NCI-H345 (cell line): ENCODE measurements at regions not wholly inside any gene's neighbourhood (a gene's known extent, or its start where the extent isn't known, plus 50 kb on each side); places are given as distances from the start of the nearest gene placed in this dataset.
A peak's percentile ranks its signal among the peaks of the same experiment; 100 is the strongest.

ENCODE experiments used
- DNase-seq: peaks from one replicate; lab custom pipeline; 2025; lab: John Stamatoyannopoulos, UW

DNA sequence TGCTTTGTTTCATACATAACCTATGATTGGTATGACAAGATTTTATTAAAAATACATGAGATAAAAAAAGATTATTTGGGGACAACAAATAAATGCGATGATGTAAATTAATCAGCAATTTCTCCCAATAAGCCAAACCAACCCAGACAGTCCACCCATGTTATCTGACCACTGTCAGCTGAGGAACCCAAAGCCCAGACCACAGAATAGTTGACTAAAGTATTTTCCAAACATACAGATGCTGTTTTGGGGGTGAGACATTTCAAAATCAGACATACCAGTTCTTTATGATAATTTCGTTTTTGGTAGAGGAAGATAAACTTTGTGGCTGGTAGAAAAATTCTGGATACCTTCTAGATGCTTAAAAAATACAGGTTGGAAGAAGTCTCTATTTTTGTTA lies 650.8 kb upstream of the FAM241A start:
- DNase-seq = no peak

DNA sequence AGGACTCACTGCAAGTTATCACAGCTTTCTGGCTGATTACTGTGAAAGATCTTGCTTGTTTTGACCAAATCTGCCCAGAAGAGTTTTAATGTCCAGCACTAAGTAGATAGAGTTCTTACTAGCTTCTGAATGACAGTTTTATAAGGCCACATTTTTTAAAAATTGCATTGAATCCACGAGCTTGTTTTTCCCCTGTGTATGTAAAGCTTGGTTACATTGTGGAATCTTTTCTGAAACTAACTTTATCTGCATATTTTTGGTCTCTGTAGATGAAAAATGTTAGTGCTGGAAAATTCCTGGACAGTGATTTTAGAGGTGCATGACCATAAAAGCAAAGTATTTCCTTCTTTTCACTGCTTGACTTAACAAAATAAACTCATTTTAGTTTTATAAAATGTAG lies 650.3 kb upstream of the FAM241A start:
- DNase-seq = no peak

- no peak for DNase-seq
Measured at GRCh38 chr4:111499291-111499690, 646.0 kb upstream of the FAM241A start.

DNA sequence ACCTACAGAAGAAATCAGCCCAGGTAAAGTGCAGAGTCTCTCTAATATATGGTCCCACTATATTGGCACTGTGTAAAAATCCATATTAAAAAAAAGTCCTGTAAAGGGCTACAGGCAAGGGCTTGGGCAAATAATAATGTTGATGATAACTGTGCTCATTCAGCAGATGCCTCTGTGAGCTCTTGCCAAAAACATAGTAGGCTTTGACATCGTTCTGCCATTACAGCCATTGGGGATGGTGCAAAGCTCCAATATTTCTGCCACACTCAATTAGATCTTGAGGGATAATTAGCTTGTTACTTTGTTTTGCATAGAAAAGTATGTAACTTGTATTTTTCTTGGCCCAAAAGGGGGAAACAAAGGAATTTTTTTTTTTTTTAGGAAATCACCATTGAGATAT lies 645.5 kb upstream of the FAM241A start:
- DNase-seq = no peak

GRCh38 chr4:111500858-111501257 lies 644.4 kb upstream of the FAM241A start:
- no peak for DNase-seq

DNA sequence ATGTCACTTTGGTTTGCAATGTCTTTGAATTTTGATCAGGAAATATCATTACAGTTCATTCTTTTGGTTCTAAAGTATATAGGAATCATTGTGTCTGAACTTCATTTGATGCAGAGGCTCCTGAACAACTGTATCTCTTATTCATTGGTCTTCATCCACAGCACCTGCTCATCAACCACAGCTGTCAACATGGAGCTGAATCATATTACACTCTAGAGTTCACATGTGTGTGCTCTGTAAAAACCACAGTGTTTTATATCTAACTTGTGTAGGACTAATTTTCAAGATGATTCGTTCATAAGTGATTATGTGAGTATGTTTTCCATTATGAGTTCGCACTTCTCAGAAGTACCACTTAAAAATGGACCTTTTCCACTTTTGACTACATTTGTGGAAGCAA lies 643.3 kb upstream of the FAM241A start:
- DNase-seq = no peak

- no peak for DNase-seq
Measured at GRCh38 chr4:111502626-111503025, 642.6 kb upstream of the FAM241A start.

DNA sequence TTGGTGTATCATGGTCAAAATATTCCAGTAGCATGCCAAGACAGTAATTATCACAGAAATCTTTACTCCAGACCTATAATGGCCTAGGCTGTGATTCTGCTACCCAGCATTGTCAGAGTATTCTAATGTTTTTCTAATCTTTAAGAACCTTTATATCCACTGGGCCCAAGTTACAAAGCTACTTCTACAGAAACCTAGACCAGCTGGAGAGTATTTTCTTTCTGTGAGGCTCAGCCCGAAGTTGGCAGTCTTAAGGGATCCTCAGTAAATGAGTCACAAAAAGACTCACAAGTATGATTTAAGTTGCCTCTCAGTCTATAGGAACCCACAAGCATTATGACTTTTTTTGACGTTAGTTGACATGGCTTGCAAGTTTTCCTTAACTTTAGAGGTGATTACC lies 638.5 kb upstream of the FAM241A start:
- no peak for DNase-seq

- no peak for DNase-seq
Measured at GRCh38 chr4:111510535-111510934, 634.7 kb upstream of the FAM241A start.

- no peak for DNase-seq
Measured at GRCh38 chr4:111512081-111512783, 633.0 kb upstream of the FAM241A start.

DNA sequence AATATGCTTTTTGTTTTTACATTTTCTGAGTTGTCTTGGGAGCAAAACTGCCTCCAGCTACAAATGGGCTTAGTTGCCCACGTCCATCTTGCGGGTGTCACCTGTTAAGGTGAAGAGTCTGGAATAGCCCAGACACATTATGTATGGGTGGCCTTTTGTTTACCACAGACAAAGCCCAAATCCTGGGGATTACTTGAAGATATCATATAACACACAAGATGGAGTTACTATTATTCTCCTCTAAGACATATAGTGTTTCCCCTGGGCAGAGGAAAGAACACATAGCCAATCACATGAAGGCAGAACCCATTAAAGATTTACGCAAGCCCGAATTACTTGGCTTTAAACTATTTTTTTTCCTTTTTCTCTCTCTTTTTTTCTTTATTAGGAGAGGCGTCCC lies 625.6 kb upstream of the FAM241A start:
- no peak for DNase-seq

DNA sequence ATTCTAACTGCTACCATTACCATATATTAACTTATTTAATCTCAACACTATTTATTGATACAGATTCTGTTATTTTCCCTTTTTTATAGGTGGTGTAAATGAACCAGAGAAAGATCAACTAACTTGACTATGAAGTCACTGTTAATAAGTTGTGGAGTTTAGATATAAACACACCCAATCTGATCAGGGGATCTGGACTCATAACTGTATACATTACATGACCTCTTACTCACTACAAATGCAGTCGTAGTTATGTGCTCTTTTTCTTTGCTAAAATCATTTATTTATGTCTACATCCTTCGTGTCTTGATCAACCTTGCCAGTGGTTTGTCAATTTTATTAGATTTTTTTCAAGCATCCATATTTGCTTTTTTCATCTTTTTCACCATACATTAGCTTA lies 614.8 kb upstream of the FAM241A start:
- no peak for DNase-seq

- no peak for DNase-seq
Measured at GRCh38 chr4:111535792-111536191, 609.5 kb upstream of the FAM241A start.

GRCh38 chr4:111537165-111537564 lies 608.1 kb upstream of the FAM241A start:
- DNase-seq = no peak

- DNase-seq = peak; percentile 10
Measured at GRCh38 chr4:111537871-111538270, 607.4 kb upstream of the FAM241A start.

DNA sequence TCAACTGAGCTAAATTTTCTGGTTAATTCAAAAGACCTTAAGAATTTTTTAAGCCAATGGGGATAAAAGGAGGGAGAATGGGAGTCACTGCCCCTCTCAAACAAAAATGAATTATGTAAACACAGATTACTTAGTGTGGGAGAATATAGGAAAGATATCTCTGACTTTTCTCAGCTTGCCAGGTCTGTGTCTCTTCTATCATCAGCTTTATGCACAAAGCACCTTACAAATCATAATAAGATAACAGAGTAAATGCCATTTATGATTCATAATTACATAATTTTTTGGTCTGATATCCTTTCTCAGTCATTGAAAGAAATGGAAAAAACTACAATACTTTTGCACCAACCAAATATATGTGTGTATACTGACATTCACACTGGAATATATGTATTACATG lies 604.6 kb upstream of the FAM241A start:
- no peak for DNase-seq

GRCh38 chr4:111542056-111542455 lies 603.2 kb upstream of the FAM241A start:
- DNase-seq = no peak

DNA sequence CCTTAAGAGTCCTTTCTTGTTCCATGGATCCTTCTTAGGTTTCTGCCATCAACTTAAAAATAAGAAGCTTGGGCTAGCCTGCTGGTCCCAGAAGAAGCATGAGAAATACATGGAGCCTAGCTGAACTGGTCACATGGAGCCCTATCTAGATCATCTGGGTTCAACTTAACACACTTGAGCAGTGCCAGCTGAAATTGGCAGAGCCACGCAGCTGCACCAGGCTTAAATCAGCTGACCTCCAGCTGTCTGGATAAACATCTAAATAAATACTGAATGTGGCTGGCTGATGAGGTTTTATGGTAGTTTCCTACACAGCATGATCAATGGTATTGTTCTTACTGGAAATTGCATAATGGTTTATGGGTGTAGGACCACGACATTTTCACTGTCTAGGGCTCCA lies 598.4 kb upstream of the FAM241A start:
- peak; percentile 48 for DNase-seq

DNA sequence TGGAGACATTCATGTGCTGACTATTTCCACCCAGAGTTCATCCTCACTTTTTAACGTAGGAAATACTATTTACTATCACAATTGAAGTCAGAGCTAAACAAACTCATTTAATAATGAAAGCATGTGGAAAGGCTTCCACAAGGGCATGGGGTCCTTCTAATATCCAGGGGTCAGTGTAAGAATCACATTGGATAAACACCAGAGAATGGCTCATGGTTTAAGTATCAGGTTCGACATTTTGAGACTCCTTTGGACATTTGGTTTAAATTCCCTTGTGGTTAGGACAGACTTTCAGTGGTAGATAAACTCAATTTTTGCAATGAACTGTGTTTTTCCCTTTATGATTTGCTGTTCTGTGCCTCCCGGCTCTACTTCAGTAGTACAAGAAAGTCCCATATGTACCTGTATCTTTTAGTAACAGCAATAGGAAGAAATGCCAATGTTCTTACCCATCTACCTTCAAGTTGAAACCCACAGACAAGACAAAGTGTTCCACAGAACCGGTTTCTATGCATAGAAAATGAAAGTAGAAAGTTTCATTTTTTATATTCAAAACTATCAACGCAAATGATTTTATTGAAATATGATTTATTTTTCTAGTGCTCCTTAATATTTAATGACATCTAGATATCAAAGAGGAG lies 589.0 kb upstream of the FAM241A start:
- no peak for DNase-seq

DNA sequence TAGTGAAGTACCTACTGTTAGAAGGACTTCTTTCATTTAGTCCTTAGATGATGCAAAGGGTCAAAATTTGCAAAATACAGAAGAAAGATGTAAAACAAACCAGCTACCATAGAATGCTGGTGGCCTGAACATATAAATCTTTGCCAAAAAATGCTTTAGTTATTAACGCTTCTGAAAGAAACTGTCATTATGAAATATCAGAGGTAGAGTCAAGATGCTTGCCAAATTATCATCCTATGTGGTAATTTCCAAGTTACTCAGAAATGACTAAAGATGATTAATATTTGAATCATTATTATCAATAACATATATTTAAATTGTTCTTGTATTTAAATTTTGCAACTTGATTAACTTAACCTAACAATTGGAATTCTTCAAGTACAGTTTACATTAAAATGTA lies 588.4 kb upstream of the FAM241A start:
- DNase-seq = no peak

DNA sequence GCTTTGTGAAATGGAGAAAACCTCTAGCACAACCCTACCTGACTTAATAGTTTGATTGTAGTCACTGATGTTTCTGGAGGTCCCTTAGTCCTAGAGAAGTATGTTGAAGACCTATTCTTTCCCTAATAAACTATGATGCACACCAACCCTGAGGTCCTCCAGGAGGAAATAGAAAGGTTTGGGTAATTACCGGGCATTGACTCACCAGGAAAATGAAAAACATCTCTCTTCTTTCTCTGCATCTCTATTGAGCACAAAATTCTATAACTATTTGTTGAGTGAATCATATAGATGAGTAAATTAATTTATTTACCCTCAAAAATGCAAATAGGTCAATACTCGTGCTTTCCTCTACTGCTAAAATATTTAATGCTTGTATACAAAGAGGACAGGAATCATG lies 582.4 kb upstream of the FAM241A start:
- DNase-seq = no peak

DNA sequence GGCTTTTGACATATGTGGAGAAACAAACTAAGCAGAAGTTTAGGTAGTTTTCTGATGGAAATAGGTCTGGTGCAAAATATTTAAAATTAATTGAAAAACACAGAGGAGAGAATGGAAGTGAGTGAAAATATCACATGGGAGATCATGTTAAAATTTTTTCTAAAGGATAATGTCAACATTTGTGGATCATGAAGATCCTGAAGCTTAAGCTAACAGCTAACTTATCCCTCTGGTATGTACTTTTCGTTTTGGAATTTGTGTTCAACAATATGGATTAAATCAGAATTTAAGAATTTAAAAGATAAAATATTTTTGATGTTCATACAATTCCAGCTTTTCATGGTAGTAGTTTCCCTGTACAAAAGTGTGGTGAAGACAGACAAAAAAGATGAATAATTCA lies 572.8 kb upstream of the FAM241A start:
- DNase-seq = no peak

DNA sequence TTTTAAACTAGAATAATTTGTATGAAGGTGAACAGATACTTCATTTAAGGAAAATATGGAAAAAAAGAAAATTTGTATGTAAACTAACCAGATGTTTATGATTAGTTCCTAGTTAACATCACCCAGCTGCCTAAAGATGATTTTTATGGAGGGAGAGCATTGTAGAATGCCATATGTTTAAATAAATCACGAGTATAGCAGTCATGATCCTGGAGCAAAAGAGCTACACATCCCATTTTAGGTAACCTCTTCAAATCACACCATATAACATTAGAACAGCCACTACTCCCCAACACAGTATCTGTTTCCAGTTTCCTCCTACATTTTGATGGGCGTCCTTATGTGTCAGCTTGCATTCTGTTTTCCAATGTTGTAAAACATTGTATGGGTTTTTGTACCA lies 571.9 kb upstream of the FAM241A start:
- no peak for DNase-seq

DNA sequence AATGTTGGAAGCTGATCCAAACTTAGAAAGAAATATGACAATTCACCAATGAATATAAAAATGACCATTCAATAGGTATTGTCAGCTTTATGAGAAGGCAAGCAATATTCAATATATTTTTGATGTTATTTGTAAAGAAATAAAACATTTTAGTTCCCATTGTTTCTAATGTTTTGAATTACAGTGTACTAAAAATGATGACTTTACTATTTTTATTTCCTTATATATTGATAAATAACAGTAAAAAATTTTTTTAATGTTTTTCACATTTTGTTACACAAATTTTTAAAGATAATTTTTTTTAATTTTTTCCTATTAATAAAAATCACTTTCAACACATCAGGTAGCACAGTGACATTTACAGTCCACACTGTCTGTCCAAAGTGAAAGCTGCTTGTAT lies 565.5 kb upstream of the FAM241A start:
- no peak for DNase-seq
